ENCODE measurements at regions not wholly inside any gene's neighbourhood (a gene's known extent, or its start where the extent isn't known, plus 50 kb on each side); places are given as distances from the start of the nearest gene placed in this dataset.

DNA sequence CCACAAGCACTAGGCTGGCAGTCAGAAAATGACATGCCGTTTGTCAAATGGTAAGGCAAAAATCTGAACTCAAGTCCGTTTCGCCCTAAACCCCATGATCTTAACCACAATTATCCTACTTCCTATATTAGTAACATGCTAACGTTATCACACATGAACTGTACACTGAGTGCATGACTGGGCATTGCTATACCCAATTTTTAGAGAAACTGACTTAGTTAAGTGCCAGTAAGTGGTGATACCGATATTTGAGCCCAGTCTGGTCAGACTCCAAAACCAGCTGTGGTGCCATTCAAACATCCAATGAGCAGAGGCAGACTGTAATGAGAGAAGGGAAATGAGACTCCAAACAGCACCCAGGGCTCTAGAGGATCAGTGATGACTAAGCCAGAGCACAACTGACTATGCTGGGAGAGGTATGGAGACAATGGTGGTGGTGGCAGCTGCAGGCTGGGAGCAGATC is 311.7 kb upstream of the PKDCC start:
- no peak for DNase-seq

DNA sequence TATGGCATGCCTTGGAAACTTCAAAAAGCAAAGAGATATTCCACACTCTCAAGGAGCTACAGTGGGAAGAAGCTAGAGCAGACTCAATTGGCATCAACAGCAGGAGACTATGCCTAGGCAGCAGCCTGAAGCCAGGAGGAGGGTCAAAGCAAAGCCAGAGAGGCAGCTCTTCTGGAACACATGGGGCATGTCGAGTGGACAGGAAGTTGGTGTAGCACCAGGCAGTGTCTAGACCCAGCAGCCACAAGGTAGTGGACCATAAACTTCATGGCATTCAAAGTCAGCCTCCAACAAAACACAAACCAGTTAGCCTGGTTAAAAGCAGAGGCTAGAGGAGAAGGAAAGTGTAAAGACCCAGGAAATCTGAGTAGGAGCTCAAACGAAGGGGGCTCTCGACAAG is 311.2 kb upstream of the PKDCC start:
- no peak for DNase-seq

DNA sequence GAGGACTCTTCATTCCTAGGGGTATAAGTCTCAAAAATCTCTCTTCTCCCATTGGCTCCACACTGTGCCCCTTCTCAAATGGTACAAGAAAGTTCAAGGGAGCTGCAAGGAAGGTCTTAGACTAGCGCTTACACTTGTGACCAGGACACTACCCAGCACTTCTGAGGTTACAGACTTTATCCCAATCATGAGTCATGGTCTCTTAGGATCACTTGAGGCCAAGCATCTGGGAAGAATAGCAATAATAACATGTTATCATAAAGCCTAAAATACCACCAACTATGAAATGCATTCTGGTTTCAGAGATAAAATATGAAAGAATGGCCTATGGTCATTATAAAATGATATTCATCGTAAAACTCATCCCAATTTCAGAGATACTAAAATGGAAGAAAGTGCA is 309.9 kb upstream of the PKDCC start:
- no peak for DNase-seq

DNA sequence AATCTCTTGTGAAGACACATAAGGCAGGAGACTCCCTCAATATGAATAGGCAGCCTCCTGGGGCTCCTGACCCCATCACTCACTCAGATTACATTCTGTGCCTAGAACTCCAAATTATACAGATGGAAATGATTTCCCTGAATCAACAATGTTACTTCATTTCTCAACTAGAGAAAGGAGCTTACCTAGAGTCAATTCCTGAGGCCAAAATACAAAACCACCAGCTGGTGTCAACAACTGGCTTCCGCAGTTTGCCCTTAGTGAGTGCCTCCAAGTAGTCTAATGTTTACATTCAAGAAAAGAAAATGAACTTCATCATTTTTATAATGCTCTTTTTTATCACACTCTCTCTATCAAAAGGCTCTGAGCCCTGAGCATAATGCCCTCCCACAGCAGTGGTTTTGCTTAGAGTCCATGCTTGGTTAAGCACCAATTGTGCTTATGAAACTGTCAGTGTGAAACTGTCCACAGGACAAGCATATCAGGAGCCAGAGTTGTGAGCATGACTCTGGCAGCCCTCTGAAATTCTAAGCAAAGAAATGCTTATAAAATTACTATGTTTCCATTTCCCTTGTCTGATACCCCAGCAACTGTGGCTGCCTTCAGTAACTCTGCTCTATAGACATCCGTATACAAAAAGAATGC is 305.7 kb upstream of the PKDCC start:
- DNase-seq, result no peak

DNA sequence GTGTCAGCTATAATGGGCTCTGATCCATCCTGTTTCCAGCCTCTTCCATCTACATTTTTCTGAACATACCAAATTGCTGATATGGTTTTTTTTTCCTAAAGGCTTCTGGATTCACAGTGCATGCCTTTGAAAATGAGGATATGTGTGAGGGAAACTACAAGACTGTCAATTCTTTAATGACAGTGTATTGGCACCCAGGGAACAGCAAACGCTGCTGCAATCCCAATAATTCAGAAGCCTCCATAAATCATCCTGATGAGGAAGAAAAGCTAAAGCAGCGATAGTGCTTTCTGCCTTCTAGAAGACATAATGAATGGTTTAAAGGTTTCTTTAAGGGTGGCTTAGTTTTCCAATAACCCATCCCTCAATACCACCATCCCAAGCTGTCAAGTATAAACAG is 304.5 kb upstream of the PKDCC start:
- no peak for DNase-seq

DNA sequence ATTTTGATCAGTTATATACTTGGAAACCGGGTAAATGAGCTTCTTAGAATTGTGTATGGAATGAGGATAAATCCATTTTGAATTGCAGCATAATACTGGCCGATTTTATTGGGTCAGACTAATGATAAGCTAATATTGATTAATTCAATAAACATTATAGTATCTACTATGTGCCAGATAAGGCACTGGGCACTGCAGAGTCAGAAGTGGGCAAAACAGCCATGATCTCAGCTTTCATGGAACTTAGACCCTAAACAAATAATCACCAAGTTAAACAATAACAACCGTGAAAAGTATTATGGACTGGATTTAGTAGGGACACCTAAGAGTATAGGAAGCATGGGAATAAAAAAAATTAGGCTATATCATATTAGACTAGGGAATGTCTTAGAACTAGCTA is 297.0 kb upstream of the PKDCC start:
- no peak for DNase-seq

DNA sequence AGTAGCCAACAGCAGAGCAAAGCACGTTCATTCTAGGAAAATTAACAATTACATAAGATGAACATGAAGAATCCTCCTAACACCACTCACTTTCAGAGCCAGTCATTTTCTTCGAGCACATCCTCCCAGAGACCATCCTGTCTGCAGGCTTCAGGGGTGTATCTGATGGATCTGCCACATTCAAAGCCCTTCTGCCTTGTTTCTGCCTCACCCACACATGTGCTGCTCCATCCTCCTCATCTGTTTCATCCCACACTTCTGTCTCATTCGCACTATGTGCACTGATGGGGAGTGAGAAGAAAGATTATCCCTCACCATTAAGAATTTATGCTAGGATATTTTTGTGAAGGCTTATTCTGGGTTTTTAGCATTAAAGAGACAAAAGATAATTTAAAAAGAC is 287.9 kb upstream of the PKDCC start:
- DNase-seq, result no peak

DNA sequence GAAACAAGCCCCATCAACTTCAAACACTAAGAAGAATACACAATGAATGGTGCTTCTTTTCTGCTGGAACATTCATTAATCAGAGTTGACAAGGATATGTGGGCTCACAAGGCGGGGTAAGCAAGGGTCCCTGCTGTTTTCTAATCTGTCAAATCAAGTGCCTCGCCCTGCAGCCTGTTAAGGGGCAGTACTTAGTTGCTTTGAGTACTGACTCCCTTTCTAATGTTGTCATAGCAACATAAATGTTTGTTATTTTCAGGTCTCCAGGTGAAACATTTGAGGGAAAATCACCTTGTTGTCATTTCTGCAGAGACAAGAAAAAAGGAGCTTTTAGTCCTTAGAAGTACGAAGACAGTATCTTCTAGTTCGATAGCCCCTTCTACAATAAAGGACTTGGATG is 284.7 kb upstream of the PKDCC start:
- no peak for DNase-seq

DNA sequence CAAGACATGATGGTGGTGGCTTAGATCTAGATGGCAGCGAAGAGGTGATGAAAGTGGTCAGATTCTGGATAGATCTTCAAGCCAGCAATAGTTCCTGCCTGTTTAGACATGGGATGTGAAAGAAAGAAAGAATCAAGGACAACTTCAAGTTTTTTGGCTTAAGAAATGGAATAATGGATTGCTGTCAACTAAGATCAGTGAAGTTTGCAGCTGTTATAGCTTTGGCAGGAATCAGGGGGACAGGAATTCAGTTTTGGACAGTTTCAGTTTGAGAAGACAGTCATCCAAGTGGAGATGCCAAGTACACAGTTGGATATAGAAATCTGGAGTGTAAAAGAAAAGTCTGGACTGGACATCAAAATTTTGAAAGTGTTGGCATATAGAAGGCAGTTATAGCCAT is 283.7 kb upstream of the PKDCC start:
- DNase-seq, result no peak

DNA sequence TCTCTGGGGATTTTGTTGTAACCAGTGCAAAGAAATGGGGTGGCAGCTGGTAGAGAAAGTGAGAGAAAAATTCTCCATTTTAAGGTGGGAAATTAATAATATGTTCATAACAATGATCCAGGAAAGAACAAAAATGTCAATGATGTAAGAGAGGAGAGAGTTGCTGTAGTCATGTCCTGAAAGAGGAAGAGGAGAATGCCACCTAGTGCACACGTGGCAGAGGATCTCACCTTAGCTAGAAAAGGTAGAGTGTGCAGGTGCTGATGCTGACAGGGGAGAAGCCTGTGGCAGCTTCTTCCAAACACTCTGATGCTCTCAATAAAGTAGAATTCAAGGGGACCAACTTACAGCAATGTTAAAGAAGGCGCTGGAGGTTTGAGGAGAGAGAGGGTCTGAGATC is 282.9 kb upstream of the PKDCC start:
- no peak for DNase-seq

DNA sequence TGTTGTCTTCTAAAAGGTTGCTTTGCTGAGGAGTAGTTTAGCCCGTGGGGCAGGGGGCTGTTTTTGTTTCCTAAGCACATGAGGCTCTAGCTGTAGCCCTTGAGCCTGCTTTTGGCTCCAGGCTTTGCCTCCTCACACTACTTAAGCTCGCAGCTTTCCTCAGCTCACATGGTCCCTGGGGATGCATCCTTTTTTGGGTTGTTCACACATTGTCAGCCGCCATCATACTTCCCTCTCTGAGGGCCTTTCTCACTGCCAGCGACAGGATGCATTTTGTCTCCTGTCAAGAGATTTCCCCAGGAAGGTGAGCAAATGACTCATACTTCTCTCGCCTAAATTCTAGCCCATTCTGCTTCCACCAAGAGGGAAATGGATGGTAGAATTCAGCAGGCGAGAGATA is 279.5 kb upstream of the PKDCC start:
- no peak for DNase-seq

DNA sequence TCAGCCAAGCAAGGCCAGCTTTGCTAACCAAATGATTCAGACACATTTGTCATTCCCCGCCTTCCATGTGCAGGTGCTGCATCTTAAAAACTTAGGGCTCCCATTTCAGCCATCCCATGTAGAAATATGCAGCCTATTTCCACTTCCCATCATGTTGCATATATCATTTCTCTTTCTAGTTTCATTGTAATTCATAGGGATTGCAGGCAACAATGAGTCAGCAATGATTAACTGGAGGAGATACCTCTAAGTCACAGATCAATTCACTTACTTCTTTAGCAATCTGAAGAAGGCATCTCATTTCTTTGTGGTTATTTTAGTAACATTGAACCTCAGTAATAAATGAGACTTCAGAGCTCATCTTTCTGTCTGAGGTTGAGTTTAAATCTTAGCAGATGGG is 276.1 kb upstream of the PKDCC start:
- DNase-seq, result no peak

DNA sequence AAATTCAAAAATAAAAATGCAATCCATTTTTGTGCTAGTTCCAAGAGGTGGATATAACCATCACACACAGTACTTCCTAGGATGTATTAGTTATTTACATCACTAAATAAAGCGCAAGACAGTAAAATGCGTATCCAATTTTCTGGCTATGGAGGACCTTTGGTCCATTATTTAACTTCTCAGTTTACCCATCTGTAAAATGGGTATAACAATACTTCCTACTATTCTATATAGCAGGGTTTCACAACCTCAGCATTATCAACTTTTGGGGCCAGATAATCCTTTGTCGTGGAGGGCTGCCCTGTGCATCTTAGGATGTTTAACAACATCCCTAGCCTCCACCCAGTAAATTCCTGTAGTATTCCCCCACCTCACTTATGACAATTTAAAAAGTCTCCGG is 275.1 kb upstream of the PKDCC start:
- DNase-seq, result no peak

DNA sequence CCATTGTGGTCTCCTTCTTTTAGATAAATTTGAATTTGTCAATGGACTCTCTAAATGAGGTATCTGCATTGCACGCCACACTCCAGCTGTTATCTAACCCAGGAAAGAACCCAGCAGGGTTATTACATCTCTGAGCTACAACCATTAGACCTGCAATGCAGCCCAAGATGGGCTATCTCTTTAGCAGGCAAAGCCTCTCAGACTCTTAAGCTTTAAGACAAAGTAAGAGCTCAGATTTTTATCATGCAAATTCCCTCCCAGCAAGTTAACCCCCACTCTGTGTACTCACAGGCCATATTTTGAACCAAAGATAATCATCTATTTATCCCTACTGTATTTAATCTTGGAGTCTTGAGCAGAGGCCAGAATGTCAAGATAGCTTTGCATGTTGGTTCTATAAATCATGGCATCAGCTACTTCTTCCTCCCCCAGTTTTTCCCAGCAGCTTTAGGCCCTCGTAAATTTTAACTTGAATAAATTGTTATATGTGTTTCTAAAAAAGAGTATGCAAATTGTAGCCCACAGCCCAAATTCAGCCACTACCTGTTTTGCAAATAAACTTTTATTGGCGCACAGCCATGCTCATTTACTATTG is 273.7 kb upstream of the PKDCC start:
- no peak for DNase-seq

DNA sequence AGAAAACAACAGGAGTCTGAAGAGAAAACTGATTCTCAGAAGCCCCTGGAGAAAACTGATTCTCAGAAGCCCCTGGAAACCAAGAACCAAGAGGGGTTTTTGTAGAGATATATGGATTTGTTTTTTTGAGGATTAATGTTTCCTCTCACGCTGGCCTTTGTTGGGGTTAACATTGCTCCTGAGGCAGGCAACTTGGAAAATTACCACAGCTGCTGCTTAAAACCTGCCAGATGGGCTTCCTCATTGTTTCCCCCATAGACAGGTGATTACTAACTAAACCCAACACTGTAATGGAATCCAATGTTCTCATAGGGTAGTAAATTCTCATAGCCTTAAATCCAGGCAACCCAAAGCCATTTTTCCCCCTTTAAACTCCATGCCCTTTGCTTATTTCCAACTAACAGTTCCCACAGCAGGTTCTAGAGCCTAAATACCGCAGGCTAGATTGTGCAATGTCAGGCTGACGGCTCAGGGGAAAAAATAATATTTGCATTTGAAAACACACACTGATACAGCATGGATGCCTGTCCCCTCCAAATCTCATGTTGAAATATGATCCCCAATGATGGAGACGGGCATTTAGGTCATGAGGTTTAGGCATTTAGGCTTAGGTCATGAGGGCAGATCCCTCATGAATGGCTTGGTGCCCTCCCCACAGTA is 272.3 kb upstream of the PKDCC start:
- DNase-seq, result no peak

DNA sequence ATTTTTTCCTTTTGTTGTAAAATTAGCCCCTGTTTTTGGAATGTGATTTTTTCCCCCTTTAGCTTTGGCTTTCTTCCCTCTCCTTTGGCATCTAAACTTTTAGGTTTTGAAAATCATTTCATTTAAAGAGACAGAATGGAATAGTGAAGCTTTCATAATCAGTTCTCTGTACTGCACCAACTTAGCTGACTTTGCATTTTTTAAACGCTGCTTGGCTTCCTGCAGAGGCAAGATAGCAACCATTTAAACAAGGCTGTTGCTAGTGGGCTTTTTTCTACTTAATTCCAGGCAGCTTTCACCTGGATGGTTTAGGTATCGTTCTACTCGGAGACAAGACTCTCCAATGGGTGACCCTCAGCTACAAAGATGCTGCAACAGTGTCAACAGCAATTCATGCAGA is 267.9 kb upstream of the PKDCC start:
- DNase-seq, result no peak

DNA sequence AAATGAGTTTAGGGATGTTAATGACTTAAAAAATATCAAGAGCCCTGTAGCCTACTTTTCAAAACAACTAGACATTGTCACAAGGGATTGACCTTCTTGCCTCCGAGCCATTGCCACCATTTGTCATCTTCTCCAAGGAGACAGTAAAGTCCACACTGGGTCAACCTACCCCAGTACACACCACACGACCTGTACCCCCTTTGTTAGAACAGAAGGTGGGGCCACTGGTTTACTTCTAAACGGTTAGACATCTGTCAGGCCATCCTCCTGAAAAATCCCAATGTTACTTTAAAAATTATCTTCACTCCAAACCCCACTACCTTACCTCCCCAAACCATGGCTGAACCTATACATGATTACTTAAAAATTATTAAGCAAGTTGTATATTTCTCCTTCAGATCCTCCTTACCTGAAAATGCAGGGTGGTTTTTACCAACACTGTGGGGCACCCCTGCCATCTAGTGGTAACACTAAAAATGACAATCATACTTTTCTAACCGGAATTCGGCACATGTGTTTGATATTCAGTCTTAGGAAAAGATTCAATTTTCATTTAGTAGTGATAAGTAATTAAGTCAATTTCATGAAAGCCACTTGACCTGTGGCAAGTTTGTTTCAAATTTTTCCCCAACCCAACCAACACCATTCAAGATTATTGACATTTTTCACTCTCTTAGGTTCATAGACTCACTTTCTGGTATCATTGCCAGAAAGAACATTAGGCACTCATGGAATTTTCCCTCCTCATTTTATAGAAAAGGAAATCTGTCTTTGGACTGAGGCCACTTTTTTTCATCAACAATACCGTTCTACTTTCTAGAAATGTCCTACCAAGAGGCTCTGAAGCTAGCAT is 265.3 kb upstream of the PKDCC start:
- DNase-seq, result peak; percentile 15

DNA sequence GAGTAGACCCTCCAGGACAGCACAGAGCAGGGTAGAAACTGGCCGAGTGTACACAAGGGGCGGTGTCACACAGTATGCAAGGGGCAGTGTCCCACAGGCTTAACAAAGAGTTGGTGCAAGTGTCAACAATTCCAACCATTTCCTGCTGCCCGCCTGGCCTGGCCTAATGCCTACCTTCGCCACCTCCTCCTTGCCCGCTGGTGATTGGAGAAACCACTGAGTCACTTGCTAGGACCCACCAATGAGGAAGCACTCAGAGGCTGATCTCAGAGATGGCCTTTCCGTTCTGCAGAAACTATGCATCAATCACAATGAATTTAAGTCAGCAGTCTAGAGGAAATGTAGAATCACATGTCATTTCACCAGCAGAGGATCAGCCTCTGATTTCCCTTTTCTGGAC is 263.3 kb upstream of the PKDCC start:
- DNase-seq, result no peak

DNA sequence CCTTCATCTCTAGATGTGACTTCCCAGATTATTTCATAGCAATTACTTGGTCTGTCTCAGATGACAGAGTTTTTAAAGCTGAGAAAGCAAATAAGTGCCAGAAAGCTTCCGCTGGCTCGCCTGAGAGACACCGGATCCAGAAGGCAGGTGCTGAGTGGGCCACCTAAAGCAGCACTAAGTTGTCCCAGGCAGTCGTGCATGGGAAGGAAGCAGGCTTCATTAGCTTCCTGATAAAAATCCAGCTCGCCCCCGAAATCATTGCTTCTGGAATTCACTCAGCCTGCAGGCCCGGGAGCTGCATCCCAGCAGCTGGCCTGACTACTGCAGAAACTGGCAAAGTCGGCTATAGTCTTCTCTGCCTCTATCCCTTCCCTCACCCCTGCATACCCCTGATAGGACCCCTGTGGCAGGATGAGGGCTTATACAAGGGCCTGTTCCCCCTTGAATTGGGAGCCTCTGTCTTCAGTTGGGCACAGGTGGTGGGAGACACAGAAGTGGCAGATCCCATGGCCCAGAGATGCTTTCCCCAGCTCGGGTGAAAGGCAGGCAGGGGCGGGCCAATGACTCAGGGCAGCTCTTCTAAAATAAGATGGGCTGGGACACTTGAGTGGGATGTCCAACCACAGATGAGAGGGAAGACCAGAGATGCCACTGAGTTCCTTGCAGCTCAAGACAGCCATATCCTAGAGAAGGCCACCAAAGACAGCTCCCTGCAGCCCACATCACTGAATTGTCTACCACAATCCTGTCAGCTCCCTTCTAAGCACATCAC is 262.4 kb upstream of the PKDCC start:
- DNase-seq, result no peak

DNA sequence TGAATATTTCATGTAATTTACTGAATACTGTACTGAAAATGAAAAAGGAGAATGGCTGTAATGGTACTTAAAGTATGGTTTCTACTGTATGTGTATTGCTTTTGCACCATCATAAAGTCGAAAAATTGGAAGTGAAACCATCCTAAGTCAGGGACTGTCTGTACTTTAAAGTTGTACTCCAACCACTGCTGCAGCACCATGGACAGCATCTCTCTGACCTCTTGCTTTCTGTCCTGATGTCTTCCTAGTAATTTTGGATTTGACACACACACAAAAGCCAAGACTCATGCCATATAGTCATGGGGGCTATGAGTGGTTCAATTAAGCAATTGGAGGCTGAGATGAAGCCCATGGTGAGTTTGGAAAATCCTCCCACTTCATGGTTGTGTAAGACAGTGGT is 256.3 kb upstream of the PKDCC start:
- DNase-seq, result peak; percentile 34

DNA sequence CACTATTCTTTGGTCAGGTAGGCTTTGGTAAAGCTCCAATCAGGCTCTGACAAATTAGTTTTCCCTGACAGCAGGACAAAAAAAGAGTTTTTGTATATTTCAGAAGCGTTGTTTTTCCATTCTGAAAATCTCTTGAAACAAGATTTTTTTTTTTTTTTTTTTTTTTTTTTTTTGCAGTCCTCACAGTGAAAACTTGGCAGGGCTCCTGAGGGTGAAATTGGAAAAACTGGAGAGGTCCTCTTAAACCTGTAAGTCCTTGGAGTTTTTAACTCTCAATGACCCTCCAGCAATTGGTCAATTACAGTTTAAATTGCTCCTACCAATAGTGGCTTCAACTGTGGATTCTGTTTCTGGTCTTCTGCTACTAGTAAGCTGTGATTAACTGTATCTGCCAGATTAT is 244.5 kb upstream of the PKDCC start:
- DNase-seq, result no peak

DNA sequence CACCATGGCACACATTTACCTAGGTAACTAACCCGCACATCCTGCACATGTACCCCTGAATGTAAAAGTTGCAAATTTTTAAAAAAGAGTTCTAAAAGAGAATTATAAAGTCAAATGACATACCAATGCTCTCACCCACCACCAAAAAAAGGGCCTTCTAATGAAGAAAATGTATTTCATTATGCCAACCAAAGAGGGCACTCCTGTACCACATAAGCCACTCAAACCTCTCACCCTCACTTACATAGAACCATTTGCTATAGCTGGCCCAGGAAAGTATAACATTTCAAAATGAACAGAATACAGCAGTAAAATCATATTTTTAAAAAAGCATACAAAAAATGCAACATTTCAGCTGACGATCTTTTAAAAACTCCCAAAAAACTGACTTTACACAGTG is 241.5 kb upstream of the PKDCC start:
- DNase-seq, result no peak

DNA sequence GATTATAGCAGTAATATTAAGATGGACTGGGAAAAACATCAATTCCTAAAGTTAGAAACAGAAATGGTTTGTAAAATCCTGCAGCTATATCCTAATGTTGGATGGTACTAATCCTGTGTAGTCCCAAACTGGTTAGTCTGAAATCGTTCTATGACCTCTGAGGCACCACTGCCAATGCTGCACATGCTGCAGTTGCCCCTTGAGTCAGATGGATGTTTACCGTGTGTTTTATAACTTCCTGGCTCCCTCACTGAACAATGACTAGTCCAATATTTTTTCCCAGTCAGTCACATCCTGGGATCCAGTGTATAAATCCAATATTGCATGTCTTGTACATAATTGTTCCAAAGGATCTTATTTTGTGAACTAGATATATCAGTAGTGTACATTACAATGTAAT is 226.7 kb upstream of the PKDCC start:
- DNase-seq, result no peak
